ENCODE measurements at regions not wholly inside any gene's neighbourhood (a gene's known extent, or its start where the extent isn't known, plus 50 kb on each side); places are given as distances from the start of the nearest gene placed in this dataset.
"Not testable (repeated sequence)": the region's sequence is repeated elsewhere in the genome, so short reads cannot be mapped to it uniquely, and the experiment has no call there.

DNA sequence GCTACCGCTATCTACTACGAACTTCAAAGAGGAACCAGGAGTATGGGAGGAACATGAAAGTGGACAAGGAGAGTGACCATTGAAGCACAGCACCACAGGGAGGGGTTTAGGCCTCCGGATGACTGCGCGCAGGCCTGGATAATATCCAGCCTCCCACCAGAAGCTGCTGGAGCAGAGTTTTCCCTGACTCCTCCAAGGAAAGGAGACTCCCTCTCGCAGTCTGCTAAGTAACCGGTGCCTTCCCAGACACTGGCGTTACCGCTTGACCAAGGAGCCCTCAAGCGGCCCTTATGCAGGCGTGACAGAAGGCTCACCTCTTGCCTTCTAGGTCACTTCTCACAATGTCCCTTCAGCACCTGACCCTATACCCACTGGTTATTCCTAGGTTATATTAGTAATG lies 64.2 kb upstream of the BTG3 start:
- DNase-seq = not testable (repeated sequence)

DNA sequence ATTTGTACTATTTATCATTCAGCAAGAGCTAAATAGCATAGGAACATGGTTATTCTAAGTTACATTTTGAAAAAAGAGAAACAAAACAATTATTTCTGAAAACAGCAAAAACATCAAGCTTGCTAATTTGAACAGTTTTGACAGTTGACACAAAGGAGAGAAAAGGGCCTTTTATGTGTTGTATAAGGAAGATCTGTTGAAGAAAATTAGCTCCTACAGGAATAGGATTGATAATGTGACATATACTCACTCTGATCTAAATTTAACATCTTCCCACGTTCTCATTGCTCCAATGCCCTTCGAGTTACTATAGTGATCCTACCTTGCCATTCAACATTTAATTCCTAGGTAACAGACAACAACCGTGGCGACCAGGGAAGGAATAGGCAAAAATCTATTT lies 61.4 kb upstream of the BTG3 start:
- no peak for DNase-seq

DNA sequence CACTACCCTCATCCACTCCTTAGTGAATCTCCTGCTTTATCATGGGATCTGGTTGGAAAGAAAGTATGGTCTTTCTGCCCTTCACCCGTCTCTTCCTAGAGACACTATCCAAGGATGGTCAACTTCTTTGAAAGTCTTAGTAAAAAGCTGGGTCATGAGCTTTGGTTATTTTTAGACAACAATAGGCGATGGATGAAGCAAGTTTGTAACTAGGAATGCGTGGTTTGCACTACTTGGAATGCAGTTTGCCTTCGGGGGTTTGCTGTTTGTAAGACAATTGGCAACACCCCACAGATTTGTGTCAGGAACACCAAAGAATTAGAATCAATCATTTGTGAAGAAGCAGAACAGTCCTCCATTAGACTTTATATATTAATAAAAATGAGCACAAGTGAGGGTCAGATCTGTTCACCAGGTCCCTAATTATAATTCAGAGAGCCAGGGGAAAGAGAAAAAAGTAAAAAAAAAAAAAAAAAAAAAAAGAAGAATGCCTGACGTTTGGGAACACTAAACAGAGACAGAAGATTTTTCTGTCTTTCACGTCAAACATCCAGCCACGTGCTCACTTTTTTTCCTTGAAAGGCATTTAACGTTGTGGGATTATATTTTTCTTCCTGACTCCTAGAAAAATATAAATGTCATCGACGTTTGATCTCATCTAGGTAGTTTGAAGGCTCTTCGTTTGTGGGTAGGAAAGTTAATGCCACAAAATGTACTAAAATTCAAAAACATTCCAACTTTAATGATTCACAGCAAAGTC lies 60.7 kb upstream of the BTG3 start:
- DNase-seq = no peak

DNA sequence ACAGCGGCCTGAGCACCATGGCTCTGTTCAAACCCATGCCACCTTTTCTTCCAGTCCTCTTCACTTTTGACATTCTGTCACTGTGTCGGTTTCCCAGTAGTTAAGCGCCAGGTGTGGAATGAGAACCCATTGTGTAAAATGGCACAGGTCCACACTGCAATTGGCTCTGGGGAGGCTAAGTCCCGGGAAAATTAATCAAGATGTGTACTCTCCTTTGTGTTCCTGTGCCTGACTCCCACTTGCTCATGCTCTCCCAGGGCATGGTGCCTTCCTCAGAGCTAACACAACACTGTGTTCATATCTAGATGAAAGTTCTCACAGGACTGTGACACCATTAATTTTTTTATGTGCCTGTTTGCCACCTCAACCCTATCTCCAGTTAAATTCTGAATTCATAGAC lies 59.0 kb upstream of the BTG3 start:
- DNase-seq = no peak

DNA sequence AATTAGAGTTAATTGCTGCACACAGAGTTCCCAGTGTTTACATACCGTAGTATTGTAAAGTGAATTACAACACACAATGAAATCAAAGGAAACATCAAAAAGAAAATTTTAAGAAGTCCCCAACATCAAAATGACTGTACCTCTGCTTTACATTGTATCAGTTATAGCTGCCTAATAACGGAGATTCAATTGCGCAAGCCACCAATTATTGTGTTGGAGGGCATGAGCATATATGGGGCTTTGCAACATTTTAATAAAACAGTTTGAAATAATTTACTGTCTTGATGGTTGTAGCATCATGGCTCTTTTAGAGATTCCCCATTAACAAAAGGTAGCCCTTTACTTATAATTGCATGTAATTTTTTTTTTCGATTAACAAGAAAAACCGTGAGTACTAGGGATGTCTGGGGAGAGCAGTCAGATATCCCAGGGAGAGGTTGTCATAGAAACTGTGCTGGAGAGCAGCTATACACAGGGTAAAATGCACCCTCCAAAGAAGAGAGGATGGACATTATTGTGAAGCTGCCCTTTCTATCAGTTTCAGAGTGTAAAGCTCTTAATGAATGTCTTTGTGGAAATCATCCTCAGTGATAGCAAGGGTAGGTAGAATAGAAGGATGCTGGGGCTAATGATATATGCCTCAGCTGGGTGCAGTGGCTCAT lies 55.9 kb upstream of the BTG3 start:
- DNase-seq = no peak

DNA sequence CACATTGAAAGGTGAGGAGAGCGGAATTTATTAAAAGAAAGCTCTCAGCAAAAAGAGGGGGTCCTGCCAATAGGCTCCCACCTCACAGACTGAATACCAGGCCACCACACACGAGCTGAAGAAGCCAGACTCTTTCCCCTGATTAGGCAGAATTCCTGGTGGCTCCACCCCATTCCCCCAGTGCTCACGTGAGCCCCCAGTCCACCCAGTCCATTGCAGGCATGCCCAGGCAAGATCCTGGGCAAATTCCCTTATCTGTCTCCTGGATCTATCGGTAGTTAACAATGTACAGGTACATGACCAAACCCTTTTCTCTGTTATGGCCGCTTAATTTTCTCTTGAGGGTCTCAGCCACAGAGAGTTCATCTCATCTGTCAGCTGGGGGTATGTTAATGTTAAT lies 54.6 kb upstream of the BTG3 start:
- no peak for DNase-seq

All from NCI-H1105 treated with DMSO at 0.1 percent for 48 hours (cell line).